Ecto neural progenitor cell (in vitro differentiated cells): ENCODE measurements at regions not wholly inside any gene's neighbourhood (a gene's known extent, or its start where the extent isn't known, plus 50 kb on each side); places are given as distances from the start of the nearest gene placed in this dataset.
"Not testable (repeated sequence)": the region's sequence is repeated elsewhere in the genome, so short reads cannot be mapped to it uniquely, and the experiment has no call there.

ENCODE experiments used
- DNase-seq: peaks from one replicate; pipeline ENCODE4 v3.0.0-alpha.2; 2018; ENCODE audit warnings: low spot score

DNA sequence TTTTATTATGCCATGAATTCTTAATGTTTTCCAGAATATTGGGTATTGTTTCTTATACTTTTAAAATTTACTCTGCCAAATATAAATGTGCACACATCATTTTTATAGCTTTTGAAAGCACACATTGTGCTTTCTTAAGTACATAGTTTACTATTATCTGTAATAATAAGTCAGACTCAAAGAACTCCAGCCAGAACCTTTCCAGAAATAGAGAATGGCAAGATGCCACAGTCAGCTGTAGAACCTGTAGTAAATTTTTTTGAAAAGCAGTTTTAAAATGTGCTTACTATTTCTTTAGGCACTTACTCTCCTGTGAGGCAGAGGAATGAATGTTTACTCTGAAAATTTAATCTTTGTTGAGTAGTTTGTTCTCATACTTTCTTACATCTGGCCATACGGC is 1287.1 kb downstream of the PCDH9 start:
- DNase-seq, result no peak

DNA sequence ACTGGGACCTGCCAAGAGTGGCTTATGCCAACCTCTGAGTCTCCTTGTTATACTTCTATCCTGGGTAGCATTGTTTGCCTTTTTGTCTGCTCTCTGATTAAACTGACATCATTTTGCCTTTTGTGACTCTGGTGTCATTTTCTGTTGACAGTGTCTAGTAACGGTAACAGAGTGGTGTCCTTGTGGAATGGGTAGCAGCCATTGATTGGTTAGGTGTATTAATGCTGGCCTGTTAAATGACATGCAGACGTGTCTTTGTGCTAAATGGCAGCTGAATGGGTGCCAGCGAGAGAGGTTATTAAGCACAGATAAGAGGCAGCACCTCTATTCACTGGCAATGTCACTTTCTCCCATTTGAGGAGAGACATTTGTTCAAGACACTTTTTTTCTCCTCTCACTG is 1289.4 kb downstream of the PCDH9 start:
- DNase-seq, result no peak

DNA sequence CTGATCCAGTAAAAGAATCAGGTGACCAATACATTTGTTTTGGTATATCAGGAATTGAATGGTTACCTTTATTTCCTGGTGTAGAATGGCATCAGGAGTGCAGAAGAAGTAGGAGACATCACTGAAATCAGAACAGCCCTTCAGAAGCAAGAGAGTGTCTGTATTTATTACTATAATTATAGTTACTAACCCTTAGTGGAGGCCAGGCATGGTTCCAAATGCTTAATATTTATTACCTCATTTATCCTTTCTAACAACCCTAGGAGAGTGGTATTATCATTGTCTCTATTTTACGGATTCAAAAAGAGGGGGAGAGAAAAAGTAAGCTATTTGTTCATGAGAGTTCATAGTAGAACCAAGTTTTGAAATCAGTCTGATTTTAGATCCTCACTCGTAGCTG is 1292.9 kb downstream of the PCDH9 start:
- no peak for DNase-seq

DNA sequence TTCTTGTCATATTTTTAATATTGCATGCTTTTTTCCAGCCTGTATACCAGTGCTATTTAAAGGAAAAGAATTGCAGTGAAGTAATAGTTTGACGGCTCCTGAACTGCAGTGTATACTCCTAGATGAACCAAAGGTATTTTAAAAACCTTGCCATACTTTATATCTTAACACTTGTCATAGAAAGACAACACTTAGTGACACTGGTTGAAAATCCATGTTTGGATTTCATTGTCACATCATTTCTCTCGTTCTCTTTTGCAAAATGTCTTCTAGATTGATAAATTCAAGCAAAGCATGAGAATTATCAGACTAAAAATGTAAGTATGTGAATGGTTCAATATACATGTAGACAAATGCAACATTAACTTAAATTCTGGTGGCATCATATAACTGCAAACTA is 1293.9 kb downstream of the PCDH9 start:
- no peak for DNase-seq

DNA sequence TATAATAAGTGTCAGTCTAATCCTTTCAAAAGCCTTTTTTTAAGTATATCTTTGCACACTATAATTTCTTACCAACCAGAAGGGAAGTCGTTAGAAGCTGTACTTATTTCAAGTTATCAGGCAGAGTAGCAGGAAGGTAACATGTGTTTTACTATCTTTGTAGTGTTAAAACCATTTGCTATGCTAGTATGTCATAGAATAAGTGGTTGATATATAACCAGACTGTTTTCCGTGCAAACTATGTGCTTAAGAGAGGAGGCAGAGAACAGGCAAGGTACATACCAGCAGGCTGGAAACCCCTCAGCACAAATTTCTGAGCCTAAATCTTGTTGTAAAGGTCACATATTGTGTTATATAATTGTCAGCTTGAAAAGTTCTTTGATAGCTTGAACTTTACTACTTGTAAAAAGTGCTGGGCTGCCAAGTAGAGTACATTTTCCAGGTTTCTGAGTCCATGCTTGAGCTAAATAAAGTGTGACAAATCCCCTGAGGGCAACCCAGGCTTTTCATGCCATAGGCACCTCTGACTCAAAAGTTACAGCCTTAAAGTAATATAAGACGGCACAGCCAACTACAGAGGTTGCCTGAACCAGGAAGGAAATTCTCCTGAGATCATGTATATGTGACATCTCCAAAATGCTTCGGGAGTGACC is 1297.4 kb downstream of the PCDH9 start:
- no peak for DNase-seq

DNA sequence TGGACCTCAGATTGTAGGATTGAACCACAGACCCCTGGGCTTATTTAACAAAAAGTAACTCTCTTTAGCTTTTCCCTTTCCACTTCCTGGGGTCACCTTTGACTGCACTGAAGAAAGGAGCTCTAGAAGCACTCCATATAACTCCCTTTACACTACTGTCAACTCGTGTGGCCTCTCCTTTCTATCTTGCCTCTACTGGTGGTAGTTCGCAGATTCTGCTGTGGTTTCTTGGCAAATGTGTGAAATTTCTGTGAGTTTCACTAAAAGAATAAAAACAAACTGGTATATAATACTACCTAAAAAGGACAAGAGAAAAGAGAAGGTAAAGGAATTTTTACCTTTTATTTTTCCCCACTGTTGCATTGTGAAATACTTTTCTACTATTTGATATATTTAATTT is 1298.1 kb downstream of the PCDH9 start:
- DNase-seq, result no peak

DNA sequence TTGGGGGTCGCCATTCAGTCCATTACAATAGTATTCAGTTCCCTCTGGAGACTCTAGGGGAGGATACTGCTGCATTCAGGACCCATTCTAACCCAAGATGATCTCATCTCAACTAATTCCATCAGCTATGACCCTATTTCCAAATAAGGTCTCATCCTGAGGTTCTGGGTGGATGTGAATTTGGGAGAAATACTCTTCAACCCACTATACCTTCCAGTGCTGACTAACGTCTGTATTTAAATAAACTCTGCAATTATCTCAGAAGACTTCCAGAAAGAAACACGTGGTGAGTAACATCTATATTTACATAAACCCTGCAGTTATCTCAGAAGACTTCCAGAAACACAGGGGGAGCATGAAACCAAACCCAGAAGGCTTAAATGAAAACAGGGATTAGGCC is 1300.7 kb downstream of the PCDH9 start:
- no peak for DNase-seq

DNA sequence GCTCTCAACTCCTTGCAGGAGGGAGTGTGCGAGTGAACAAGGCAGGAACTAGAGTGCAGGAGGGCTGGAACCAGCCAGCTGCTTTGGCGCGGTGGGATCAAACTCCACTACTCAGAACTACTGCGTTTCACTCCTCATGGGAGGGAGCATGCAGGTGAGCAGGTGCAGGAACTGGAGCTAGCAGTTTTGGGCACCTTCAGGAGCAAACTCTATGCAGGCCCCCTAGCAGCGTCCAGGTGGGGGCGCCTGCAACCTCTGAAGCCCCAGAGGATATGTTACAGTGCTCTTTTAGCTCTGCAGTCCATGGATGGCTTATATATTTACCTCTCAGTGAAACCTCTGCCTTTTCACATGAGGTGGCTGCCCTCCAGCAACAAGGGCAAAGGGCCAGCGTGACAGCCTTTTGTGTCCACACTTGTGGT is 1303.4 kb downstream of the PCDH9 start:
- peak; percentile 61 for DNase-seq

DNA sequence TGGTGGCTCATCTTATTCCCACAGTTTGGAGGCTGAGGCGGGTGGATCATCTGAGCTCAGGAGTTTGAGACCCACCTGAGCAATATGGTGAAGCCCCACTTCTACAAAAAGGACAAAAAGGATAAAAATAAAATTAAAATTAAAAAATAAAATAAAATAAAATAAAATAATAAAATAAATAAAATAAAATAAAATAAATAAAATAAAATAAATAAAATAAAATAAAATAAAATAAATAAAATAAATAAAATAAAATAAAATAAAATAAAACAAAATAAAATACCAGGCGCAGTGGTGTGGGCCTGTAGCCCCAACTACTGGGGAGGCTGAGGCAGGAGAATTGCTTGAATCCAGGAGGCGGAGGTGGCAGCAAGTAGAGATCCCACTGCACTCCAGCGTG is 1307.3 kb downstream of the PCDH9 start:
- not testable (repeated sequence) for DNase-seq

DNA sequence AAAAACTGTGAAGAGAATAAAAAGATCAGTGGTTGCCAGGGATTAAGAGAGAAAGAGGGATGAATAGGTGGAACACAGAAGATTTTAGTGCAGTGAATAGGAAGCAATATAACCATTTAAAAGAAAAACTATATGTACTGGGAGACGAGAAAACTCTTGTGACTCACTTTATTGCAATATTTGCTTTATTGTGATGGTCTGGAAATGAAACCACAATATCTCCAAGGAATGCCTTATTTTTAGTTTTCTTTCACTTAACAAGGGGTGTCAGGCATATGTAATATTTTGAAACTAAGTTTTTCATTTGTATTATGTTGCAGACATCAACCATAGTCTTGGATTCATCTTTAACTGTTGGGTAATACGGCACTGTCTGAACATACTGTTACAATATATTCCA is 1308.2 kb downstream of the PCDH9 start:
- DNase-seq, result no peak

DNA sequence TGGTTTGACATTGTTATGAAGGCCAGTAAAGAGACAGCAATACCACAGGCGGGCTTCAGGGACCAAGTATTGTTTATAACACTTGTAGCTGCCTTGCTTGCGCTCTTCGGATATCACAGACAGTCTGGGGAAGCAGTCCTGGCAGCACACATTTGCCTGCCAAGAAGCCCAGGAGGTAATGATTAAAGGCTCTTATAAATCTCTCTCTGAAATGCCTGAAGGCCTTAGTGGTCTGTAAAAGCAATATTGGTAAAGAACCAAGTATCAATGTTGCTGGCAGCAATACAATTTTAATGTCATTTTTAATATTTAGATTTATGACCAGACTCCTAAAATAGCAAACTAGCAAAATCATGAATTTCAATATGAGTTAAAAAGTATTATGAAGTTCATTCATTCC is 1312.4 kb downstream of the PCDH9 start:
- DNase-seq, result no peak

DNA sequence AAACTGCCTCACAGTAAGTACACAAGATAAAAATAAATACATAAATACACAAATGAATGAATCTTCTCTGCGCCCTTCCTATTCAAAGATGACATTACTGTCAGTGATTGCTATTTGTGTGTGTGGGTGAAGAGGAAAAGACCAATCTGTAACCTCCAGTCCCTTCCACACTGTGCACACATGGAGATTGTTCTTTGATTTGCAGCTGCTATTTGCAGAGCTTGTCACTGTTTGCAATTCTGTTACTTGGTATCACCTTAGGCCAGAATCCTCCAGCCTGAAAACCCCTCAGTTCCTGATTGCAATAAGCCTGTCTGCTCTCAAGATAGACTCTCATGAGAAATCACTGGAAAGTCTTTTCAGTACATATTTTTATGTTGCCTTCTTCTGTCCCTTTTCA is 1314.9 kb downstream of the PCDH9 start:
- DNase-seq, result no peak

DNA sequence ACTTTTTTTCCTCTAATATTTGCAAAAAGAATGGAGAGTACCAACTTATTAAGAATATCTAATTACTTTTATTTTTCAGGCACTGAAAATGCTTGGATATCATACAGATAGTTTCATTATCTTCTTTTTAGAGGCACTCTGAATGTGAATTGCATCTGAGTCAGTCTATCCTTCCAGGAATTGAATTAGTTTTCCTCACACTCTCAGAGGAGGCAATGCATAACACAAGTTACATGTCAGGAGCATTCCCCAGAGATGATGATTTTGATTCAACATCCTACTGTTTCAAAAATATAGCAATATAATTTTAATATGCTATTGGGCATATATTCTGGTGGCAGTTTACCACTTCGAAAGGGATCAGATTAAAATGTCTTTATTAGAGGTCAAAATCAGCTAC is 1315.4 kb downstream of the PCDH9 start:
- DNase-seq, result no peak

DNA sequence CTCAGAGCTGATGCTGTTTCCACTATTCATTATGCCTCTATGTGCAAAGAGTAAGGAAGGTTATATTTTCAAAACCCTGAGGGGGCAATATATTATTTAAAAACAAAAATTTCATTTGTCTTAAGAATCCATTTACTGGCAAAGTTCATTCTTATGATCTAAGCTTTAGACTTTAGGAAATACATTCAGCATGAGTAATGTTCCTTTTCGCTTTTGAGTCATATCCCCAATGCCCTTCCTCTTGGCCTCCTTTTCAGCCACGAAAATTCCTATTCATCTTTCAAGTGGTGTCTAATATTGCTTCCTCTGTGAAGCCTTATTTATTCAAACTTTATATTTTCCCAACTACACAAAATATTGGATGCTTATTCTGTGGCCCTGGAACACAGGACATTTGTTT is 1317.0 kb downstream of the PCDH9 start:
- no peak for DNase-seq

DNA sequence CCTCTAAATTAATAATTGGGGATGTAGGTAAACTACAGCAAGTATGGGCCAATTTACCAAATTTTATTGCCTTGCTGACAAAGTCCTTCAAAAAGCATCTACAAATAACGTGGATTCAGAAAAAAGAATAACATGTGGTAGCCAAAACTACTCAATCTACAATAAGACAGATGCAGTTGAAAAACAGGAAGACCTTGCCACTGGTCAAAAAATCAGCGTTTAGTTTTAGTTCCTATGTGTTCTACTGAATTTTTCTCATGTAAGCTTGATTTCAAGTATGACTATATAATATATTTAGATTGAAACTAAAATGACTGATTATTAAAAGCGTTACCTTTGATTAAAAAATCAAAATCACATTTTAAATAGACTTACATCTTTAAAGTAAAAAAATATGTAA is 1317.6 kb downstream of the PCDH9 start:
- DNase-seq, result no peak

DNA sequence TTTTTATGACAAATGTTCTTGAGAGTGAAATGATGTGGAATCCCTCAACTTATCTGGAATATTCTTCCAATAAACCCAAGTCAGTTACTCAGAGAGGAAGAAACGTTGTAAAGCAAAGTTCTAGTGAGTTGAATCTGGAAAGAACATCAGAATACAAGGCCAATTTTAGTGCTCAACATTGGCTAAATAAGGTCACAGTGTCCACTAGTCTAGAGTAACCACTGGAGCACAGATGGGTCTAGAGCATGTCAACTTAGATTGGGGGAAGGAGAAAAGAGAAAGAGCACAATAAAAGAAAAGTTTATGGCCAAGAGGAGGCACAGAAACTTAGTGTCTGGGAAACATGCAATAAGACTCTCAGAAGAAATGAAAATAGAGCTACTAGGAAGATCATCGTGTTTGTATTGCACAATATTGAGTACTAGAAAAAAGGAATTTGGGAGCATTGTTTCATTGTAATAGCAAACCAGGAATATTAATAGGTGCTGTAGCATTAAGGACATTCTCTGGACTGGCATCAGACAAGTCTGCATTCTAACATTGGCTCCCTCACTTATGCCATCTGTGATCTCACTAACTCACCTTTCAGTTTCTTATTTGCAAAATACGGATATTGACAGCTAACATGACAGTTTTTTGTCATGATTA is 1318.5 kb downstream of the PCDH9 start:
- DNase-seq, result no peak

DNA sequence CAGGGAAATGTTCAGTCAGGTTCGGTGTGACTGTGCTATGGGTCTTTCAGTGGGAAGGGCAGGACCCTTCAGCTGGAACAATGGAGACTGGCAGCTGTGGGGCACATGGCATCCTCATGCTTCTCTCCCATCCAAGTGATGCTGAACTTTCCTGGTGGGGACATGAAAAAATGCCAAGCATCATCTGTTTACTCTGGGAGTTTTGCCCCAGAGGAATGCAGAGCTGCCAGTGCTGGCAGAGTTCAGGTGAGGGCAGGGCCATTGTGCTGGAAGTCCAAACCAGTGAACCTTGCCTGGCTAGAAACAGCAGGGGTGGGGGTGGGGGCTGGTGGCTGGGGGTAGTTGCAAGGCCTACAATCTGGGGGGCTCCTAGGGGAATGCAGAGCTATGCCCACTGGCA is 1320.6 kb downstream of the PCDH9 start:
- no peak for DNase-seq

DNA sequence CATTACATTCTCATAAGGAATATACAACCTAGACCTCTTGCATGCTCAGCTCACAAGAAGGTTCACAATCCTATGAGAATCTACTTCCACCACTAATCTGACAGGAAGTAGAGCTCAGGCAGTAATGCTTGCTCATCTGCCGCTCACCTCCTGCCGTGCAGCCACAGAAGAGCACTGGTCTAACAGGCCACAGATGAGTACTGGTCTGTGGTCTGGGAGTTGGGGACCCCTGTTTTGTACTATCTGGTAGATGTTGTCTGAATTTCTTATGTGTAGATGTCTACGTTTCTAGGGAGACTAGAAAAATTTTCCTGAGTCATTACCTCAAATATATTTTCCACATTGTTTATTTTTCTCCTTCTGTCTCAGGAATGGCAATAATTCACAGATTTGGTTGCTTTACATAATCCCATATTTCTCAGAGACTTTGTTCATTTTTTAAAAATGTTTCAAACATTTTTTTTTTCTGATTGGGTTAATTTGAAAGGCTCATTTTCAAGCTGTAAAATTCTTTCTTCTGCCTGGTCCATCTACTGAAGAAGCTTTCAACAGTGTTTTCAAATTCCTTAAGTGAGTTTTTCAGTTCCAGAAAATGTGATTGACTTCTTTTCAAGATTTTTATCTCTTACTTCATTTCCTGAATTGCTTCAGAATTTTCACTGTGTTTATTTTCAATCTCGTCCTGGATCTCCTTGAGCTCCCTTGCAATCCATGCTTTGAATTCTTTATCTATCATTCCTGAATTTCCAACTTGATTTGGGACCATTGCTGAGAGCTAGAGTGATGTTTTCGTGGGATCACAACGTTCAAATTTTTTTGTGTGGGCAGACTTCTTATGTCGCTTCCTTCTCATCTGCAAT is 1322.2 kb downstream of the PCDH9 start:
- DNase-seq, result no peak

DNA sequence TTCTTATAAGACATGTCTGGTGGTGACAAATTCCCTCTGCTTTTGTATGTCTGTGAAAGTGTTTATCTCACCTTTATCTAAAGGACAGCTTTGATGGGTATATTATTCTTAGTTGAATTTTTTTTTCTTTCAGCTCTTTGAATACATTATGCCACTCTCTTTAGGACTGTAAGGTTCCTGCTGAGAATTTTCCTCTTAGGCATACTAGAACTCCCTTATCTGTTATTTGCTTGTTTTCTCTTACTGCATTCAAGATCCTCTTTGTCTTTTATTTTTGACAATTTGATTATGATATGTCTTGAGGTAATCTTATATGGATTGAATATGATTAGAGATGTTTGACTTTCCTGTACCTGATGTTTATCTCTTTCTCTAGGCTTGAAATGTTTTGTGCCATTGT is 1328.4 kb downstream of the PCDH9 start:
- DNase-seq, result no peak

DNA sequence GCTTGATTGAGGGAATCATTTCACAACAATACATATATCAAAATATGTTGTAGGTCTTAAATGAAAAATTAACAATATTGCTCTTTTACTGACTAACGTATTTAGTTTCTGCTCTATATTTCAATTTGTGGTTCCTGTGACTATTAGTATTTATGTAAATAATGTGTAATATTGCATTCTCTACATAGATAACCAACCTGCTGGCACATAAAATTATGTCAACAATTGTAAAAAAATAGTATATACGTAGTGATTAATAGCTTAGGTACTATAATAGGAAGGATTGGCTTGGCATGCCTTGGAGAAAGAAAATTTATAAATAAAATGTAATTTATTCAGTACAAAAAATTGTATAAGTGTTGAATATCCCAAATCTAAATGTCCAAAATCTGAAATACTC is 1336.1 kb downstream of the PCDH9 start:
- DNase-seq, result no peak

DNA sequence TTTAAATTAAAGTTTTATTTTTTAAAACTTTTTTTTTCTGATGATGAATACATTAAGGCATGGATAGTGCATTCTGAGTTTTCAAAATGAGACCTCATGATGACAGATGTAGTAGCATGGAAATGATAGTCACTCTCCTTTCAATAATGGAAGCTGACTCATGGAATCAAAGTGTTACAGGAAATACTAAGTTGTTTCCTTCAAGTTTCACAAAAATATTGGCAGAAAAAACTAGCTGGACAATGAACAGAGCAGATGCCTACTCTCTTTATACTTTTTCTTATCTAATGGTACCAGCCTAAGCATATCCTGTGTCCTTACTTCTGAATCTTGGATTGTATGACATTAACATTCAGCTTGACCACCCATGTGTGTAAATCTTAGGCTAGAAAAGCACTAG is 1337.3 kb downstream of the PCDH9 start:
- DNase-seq, result no peak

DNA sequence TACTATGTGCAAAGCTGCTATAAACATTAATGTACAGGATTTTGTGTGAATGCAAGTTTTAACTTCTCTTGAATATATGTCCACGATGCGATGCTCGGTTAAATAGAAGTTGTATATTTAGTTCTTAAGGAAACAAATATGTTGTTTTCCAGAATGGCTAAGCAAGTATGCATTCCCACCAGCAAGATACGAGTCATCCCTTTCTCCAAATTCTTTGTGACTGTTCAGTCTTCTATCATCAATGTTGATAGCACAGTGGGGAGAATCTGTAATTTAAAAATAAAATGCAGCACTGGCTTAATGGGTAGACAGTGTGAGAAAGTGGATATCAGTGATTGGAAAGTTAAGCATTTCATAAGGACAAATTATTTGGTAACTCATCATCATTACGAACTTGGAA is 1340.8 kb downstream of the PCDH9 start:
- DNase-seq, result no peak

DNA sequence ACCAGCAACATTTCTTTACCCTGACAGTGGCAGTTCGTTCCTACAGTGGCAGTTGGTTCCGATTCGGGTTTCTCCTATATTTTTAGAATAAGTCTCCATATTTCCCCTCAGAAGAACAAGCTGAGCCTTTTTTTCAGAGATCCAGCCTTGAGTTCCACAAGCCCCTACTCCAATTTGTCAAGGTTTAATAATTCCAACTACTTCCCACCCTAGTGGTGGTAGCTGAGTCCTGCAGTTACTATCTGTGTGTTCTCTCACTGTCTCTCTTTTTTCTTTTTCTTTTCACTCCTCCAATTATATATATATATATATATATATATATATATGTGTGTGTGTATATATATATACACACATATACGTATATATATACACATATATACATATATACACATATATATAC is 1347.3 kb downstream of the PCDH9 start:
- no peak for DNase-seq
